PC-9 (cell line): ENCODE measurements at regions not wholly inside any gene's neighbourhood (a gene's known extent, or its start where the extent isn't known, plus 50 kb on each side); places are given as distances from the start of the nearest gene placed in this dataset.

Experiments
- BruUV-seq: library from RNA; stranded (reverse); fragments of 400-500 nt; replicated peaks from 2 replicates; lab custom pipeline; 2021; lab: Mats Ljungman, UMichigan
- CTCF ChIA-PET: fragments of 300-600 bp; sonication (Branson Sonifier 250); formaldehyde crosslinking; loops from one replicate; lab custom pipeline; 2022; ENCODE audit warnings: antibody characterized with exemption; lab: Charles Lee
- POLR2A ChIA-PET: fragments of 300-600 bp; sonication (Branson Sonifier 250); formaldehyde crosslinking; loops from one replicate; lab custom pipeline; 2022; ENCODE audit warnings: antibody characterized with exemption; ENCODE audit not compliant: unreplicated experiment; lab: Charles Lee
- DNase-seq, 2 experiments: peaks; one replicate each; pipeline versions ENCODE4 v3.0.0 to v3.0.0-alpha.2; 2015 to 2022; ENCODE audit warnings: mixed read lengths in 1 of 2
- H2AFZ ChIP-seq: fragments of 200-600 bp; sonication (generic); 2 replicates; pipeline ENCODE4 v1.8.1; 2017; ENCODE audit warnings: antibody characterized with exemption
- H3F3A ChIP-seq: fragments of 200-600 bp; sonication (generic); 2 replicates; pipeline ENCODE4 v1.8.1; 2017; ENCODE audit warnings: antibody characterized with exemption, mild to moderate bottlenecking, low read depth; ENCODE audit not compliant: insufficient read depth
- H3K27ac ChIP-seq: fragments of 200-600 bp; sonication (generic); 2 replicates; pipeline ENCODE4 v1.6.1; 2016; ENCODE audit warnings: mixed run types
- H3K27me3 ChIP-seq: fragments of 200-600 bp; sonication (generic); 2 replicates; pipeline ENCODE4 v1.6.1; 2016; ENCODE audit warnings: low read depth, mixed run types; ENCODE audit not compliant: insufficient read depth
- H3K36me3 ChIP-seq: fragments of 200-600 bp; sonication (generic); 2 replicates; pipeline ENCODE4 v1.6.1; 2016; ENCODE audit warnings: low read depth, mixed run types
- H3K4me1 ChIP-seq: fragments of 200-600 bp; sonication (generic); replicated peaks from 2 replicates; pipeline ENCODE4 v1.6.1; 2016; ENCODE audit warnings: mixed run types; ENCODE audit not compliant: insufficient read depth
- H3K4me2 ChIP-seq: fragments of 200-600 bp; sonication (generic); 2 replicates; pipeline ENCODE4 v1.6.1; 2017; ENCODE audit warnings: mixed run types
- H3K4me3 ChIP-seq: fragments of 200-600 bp; sonication (generic); 2 replicates; pipeline ENCODE4 v1.6.1; 2016; ENCODE audit warnings: mixed run types
- H3K79me2 ChIP-seq: fragments of 200-600 bp; sonication (generic); 2 replicates; pipeline ENCODE4 v1.6.1; 2017; ENCODE audit warnings: low read depth, mixed run types
- H3K9me2 ChIP-seq: fragments of 200-600 bp; sonication (generic); 2 replicates; pipeline ENCODE4 v1.8.1; 2017; ENCODE audit warnings: mild to moderate bottlenecking; ENCODE audit not compliant: insufficient read depth
- H3K9me3 ChIP-seq: fragments of 200-600 bp; sonication (generic); 2 replicates; pipeline ENCODE4 v1.8.1; 2016; ENCODE audit warnings: low read depth; ENCODE audit not compliant: insufficient read depth
- H4K20me1 ChIP-seq: fragments of 200-600 bp; sonication (generic); 2 replicates; pipeline ENCODE4 v1.8.1; 2017; ENCODE audit not compliant: insufficient read depth
- CTCF ChIP-seq: fragments of 200-600 bp; sonication (generic); conservative IDR thresholded peaks from 2 replicates; pipeline ENCODE4 v1.6.1; 2017; ENCODE audit warnings: mixed run types, antibody characterized with exemption, mild to moderate bottlenecking, moderate library complexity
- EZH2 ChIP-seq: fragments of 200-600 bp; sonication (generic); IDR thresholded peaks from 2 replicates; pipeline ENCODE4 v1.8.0; 2017; ENCODE audit warnings: antibody characterized with exemption, low read depth
- intact Hi-C: fragments of 100-400 bp; cut with micrococcal nuclease; formaldehyde crosslinking; loops from one replicate; pipeline ENCODE4 v1.10.0; 2022; ENCODE audit not compliant: unreplicated experiment

- Histone ChIP-seq H3K4me2 (no peak overlapping the region), H3K79me2 (no peaks in the 10 kb centered on the region), H3F3A (no peaks in the 10 kb centered on the region), H3K9me2 (no peaks in the 10 kb centered on the region), H3K27me3 (no peaks in the 10 kb centered on the region), H3K27ac (no peak overlapping the region), H2AFZ (no peak overlapping the region), H4K20me1 (no peaks in the 10 kb centered on the region), H3K4me3 (no peak overlapping the region), H3K36me3 (no peaks in the 10 kb centered on the region), H3K9me3 (no peaks in the 10 kb centered on the region), H3K4me1 (no peaks in the 10 kb centered on the region)
- CTCF ChIA-PET: no interaction called here
- TF ChIP-seq CTCF: no peak
- no peak for TF ChIP-seq EZH2
- POLR2A ChIA-PET: interaction anchor here (0.5 kb wide), 1 partner anchor 202 kb away, joined by 3 read pairs; no protein-coding TSS in a partner anchor
- intact Hi-C loops: no loop called here
- BruUV-seq: no TSS peak
- no peak for DNase-seq
Measured at GRCh38 chrX:44042751-44043150, 69.6 kb upstream of the NDP start.

GRCh38 chrX:44042116-44042515, 68.9 kb upstream of the NDP start:
- no peaks in the 10 kb centered on the region for H3K9me3 ChIP-seq
- DNase-seq: no peak
- intact Hi-C loops: no loop called here
- H3K27me3 ChIP-seq: no peaks in the 10 kb centered on the region
- BruUV-seq: no TSS peak
- no peak overlapping the region for H3K4me3 ChIP-seq
- ChIA-PET POLR2A (no interaction called here), CTCF (no interaction called here)
- no peaks in the 10 kb centered on the region for H3K4me1 ChIP-seq
- no peaks in the 10 kb centered on the region for H3F3A ChIP-seq
- no peak overlapping the region for H3K4me2 ChIP-seq
- H3K27ac ChIP-seq: no peak overlapping the region
- TF ChIP-seq EZH2: no peak
- no peak for TF ChIP-seq CTCF
- no peaks in the 10 kb centered on the region for H3K79me2 ChIP-seq
- no peaks in the 10 kb centered on the region for H3K9me2 ChIP-seq
- H4K20me1 ChIP-seq: no peaks in the 10 kb centered on the region
- H2AFZ ChIP-seq: no peak overlapping the region
- H3K36me3 ChIP-seq: no peaks in the 10 kb centered on the region

- Histone ChIP-seq H3K27ac (no peak overlapping the region), H3K4me2 (no peak overlapping the region), H3K27me3 (no peaks in the 10 kb centered on the region), H3K9me2 (no peaks in the 10 kb centered on the region), H3K4me3 (no peak overlapping the region), H4K20me1 (no peaks in the 10 kb centered on the region), H3K79me2 (no peaks in the 10 kb centered on the region), H3K36me3 (no peaks in the 10 kb centered on the region), H2AFZ (no peak overlapping the region), H3F3A (no peaks in the 10 kb centered on the region), H3K4me1 (no peaks in the 10 kb centered on the region), H3K9me3 (no peaks in the 10 kb centered on the region)
- CTCF ChIA-PET: no interaction called here
- no peak for TF ChIP-seq CTCF
- TF ChIP-seq EZH2: no peak
- no TSS peak for BruUV-seq
- POLR2A ChIA-PET: no interaction called here
- intact Hi-C loops: no loop called here
- DNase-seq: no peak
Measured at GRCh38 chrX:44040406-44040805, 67.2 kb upstream of the NDP start.
